ENCODE measurements at regions not wholly inside any gene's neighbourhood (a gene's known extent, or its start where the extent isn't known, plus 50 kb on each side); places are given as distances from the start of the nearest gene placed in this dataset.
"Not testable (repeated sequence)": the region's sequence is repeated elsewhere in the genome, so short reads cannot be mapped to it uniquely, and the experiment has no call there.

GRCh38 chr14:41051801-41052200 lies 554.9 kb upstream of the LRFN5 start:
- no peak for DNase-seq

DNA sequence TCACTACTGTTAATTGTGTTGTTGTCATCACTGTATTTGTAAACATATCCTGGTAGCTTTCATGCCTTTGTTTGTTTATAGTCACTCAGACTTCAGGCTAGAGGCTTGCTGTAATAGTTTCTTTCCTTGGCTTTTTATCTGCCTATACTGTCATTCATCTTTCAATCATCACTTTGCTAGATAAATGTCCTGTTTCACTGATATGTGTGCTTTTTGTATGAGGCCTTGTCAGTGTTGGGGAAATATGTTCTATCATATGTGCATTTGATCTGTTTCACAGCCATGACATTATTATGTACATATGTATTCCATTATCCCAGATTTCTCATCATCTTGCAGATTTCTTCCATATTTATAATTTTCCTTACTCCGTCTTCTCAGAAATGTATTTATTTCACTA lies 558.9 kb upstream of the LRFN5 start:
- no peak for DNase-seq

DNA sequence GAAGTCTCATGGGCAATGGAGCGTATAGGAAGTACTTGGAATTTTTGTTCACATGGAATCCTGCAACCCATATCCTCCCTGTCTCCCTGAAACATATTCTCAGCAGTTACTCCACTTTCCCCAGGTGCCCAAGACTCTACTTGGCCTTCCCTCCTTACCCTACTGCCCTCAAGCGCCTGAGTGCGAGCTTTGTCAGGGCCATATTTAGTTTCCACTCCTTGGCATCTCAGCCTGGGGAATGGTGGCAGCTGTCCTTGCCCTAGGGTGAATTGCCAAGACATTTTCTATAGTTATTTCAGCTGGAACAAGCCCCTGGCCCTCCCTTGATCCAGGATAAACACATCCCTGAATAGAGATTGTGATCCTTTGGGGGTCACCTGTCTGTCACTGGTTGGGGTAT lies 569.3 kb upstream of the LRFN5 start:
- no peak for DNase-seq

GRCh38 chr14:41034969-41035368 lies 571.7 kb upstream of the LRFN5 start:
- DNase-seq, result no peak

DNA sequence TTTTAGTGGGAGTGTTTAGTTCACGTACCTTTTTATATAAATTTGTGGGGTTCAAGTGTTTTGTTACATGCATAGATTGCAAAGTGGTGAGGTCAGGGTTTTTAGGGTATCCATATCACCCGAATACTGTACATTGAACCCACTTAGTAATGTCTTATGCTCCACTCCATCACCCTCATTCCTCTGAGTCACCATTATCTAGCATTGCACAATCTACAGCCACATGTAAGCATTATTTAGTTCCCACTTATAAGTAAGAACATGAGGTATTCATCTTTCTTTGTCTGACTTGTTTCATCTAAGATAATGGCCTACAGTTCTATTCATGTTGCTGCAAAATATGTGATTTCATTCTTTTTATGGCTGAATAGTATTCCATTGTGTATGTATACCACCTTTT lies 583.7 kb upstream of the LRFN5 start:
- no peak for DNase-seq

DNA sequence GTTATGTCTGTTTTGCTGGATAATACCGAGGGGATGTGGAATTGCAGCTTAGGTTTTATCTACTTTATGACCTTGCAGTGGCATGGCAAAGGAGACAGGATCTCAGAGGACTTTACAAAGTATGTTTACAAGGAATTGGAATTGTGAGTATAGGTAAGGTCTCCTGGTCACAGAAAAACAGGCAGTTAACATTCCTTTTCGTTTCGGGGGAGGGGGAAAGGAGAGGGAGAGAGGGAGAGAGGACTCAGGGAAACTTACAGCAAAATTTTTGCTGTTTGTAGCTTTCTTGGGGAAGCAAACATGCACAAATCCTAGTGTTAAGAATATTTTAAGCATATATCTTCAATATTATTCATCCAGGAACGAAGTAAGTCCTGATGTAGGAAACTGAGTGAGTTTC lies 590.5 kb upstream of the LRFN5 start:
- no peak for DNase-seq

DNA sequence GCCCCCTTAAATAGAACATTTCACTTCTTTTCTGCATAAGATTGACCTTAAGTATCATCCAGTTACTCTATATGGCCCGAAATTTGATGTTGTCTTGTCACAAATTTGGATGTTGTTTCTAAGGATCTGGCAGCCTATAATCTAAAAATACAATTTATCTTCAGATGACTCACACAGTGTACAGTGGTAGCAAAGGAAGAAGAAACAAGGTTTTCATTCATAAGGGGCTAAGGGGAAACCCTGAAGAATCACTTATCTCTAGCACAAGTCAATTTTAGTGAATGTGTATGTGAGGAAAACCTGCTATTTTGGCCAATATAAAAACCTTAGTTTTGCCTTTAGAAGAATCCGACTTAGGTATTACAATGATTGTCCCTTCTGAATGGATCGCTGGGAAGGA lies 606.3 kb upstream of the LRFN5 start:
- no peak for DNase-seq

DNA sequence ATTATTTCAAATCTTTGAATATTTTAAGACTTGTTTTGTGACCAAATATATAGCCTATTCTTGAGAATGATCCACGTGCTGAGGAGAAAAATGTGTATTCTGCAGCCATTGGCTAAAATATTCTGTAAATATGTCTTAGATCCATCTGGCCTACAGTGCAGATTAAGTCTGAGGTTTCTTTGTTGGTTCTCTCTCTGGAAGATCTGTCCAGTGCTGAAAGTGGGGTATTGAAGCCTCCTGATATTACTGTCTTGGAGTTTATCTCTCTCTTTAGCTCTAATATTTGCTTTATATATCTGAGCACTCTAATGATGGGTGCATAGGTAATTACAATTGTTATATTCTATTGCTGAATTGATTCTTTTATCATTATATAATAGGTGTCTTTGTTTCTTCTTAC lies 617.4 kb upstream of the LRFN5 start:
- DNase-seq, result no peak

DNA sequence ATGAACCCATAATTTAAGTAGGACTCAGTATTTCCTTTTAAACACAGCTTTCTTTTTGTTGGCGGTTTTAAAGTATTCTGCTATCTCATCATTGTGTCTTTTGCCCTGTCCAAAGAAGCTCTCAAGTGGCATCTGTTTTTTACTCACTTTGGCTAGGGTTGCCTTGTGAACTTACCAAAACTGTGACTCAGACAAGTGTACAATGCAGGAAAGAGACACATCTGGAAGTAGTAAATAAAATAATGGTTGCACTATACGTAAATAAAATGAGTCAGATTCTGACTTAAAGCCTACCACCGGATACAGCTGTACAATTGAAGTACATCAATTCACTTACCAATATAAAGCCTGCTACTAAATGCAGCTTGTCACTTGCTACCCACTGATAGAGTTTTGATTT lies 619.2 kb upstream of the LRFN5 start:
- DNase-seq, result no peak

- DNase-seq, result no peak
Observed at GRCh38 chr14:40986655-40987054, 620.0 kb upstream of the LRFN5 start.

DNA sequence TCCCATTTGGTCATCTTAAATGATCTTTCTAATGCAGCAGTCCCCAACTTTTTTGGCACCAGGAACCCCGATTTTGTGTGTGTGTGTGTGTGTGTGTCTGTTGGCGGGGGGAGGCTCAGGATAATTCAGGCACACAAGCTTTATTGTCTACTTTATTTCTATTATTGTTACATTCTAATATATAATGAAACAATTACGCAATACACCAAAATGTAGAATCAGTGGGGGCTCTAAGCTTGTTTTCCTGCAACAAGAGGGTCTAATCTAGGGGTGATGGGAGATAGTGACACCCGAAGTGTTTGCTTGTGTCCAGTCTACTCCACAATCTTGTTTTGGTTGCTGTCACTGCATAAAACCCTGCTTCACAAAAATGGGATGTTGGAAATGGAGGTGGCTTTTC lies 621.1 kb upstream of the LRFN5 start:
- DNase-seq, result no peak

DNA sequence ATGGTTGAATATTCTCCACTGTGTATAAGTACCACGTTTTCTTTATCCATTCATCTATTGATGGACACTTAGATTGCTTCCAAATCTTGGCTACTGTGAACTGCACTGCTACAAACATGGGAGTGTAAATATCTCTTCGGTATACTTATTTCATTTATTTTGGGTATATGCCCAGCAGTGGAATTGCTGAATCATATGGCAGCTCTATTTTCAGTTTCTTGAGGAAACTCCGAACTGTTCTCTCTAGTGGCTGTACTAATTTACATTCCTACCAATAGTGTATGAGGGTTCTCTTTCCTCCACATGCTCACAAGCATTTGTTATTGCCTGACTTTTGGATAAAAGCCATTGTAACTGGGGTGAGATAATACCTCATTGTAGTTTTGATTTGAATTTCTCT lies 623.1 kb upstream of the LRFN5 start:
- no peak for DNase-seq

DNA sequence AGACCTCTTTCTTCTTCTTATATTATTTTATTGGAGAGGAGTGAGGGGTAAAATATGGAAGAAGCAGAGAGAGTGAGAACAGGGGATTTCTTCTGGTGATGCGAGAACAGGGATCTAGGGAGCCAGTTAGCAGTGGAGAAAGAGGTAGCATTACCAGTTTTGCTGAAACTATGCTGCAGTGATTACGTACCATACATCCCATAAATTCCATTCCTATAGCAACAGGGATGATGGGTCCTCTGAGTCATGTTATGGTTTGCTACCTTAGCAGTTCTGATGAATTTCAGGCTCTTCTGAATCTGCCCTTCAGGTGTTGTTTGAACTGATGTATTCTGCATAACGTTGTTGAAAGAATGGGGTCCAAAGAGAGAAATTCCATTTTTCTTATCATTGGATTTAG lies 625.4 kb upstream of the LRFN5 start:
- no peak for DNase-seq

GRCh38 chr14:40960257-40960656 lies 646.4 kb upstream of the LRFN5 start:
- DNase-seq, result not testable (repeated sequence)

GRCh38 chr14:40955131-40955505 lies 651.6 kb upstream of the LRFN5 start:
- DNase-seq, result no peak

DNA sequence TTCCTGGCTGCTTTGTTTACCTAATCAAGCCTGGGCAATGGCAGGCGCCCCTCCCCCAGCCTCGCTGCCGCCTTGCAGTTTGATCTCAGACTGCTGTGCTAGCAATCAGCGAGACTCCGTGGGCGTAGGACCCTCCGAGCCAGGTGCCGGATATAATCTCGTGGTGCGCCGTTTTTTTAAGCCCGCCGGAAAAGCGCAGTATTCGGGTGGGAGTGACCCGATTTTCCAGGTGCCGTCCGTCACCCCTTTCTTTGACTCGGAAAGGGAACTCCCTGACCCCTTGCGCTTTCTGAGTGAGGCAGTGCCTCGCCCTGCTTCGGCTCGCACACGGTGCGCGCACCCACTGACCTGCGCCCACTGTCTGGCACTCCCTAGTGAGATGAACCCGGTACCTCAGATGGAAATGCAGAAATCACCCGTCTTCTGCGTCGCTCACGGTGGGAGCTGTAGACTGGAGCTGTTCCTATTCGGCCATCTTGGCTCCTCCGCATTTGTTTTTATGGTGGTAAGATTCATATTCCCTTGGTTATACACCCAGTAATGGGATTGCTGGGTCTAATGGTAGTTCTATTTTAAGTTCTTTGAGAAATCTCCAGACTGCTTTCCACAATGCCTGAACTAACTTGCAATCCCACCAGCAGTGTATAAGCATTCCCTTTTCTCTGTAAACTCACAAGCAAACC lies 652.1 kb upstream of the LRFN5 start:
- DNase-seq, result not testable (repeated sequence)

- DNase-seq, result no peak
Observed at GRCh38 chr14:40944521-40944920, 662.2 kb upstream of the LRFN5 start.

DNA sequence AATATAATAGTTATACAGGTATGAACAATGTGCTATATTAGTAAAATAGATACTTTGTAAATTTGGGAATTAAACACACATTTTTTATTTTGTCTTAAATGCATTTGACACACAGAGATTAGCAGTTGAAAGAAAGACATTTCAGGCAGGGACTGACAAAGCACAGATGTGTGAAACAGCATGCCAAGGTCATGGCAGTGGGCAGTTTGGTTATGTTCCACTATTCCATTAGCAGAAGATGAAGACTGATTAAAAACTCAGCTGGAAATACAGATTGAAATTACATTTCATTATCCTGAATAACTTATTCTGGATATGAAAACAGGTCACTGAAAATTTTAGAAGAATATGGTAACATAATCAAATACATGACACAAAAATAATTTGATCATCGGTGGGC lies 669.8 kb upstream of the LRFN5 start:
- DNase-seq, result no peak

- DNase-seq, result no peak
Observed at GRCh38 chr14:40920380-40920779, 686.3 kb upstream of the LRFN5 start.

- DNase-seq, result no peak
Observed at GRCh38 chr14:40911141-40911540, 695.5 kb upstream of the LRFN5 start.

GRCh38 chr14:40909906-40910305 lies 696.8 kb upstream of the LRFN5 start:
- DNase-seq, result no peak

- no peak for DNase-seq
Observed at GRCh38 chr14:40903709-40904108, 703.0 kb upstream of the LRFN5 start.

DNA sequence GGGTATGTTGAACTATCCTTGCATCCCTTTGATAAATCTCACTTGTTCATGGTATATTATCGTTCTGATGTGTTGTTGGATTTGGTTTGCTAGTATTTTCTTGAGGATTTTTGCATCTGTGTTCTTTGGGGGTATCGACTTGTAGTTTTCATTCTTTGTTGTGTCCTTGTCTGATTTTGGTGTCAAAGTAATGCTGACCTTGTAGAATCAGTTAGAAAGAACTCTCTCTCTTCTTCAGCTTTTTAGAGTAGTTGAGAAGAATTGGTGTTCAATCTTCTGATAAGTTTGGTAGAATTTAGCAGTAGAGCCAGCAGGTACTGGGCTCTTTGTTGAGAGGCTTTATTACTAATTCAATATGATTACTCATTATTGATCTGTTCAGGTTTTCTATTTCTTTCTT lies 707.2 kb upstream of the LRFN5 start:
- DNase-seq, result no peak

DNA sequence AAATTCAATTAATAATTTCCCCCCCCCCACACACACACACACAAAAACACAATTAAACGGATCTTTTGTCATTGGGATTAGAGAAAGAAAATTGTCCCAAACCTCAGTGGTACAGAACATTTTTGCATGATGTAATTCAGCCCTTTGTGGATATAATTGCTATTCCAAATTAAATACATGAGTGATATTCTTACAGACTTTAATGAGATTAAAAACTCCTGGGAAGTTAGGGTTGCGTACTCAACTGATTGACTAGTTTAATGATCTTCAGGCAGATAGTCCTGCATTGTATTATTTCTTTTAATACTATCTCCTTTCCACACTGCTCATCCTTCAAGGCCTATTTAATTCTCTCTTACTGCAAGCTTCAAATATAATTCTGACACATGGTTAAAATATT lies 711.8 kb upstream of the LRFN5 start:
- DNase-seq, result no peak

- DNase-seq, result no peak
Observed at GRCh38 chr14:40889126-40889525, 717.5 kb upstream of the LRFN5 start.

GRCh38 chr14:40887912-40888311 lies 718.8 kb upstream of the LRFN5 start:
- no peak for DNase-seq

Measured in stimulated activated CD4-positive, alpha-beta T cell treated with anti-CD3 and anti-CD28 coated beads, Interleukin-1b, Interleukin-23, amount 100 ng/mL, for 48 hours (primary cell).